Daoy (cell line): ENCODE measurements at regions not wholly inside any gene's neighbourhood (a gene's known extent, or its start where the extent isn't known, plus 50 kb on each side); places are given as distances from the start of the nearest gene placed in this dataset.

Experiments
- DNase-seq: peaks from one replicate; pipeline ENCODE4 v3.0.0-alpha.2; 2015; ENCODE audit warnings: low read depth

GRCh38 chr10:7507887-7508726 is 97.3 kb upstream of the SFMBT2 start:
- DNase-seq = no peak

- DNase-seq = no peak
Measured at GRCh38 chr10:7506571-7506970, 95.7 kb upstream of the SFMBT2 start.

DNA sequence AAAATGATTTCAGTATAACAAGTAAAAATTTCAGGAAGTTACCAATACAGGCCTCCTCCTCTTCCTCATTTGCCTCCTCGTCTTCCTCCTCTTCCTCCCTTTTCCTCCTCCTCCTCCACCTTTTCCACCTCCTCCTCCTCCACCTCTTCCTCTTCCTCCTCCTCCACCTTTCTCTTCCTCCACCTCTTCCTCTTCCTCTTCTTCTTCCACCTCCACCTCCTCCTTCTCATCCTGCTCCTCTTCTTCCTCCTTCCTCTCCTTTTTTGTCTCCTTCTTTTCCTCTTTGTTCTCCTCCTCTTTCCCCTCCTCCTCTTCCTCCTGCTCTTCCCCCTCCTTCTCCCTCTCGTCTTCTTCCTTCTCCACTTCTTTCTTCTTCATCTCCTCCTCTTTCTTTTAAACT is 94.4 kb upstream of the SFMBT2 start:
- DNase-seq = no peak

DNA sequence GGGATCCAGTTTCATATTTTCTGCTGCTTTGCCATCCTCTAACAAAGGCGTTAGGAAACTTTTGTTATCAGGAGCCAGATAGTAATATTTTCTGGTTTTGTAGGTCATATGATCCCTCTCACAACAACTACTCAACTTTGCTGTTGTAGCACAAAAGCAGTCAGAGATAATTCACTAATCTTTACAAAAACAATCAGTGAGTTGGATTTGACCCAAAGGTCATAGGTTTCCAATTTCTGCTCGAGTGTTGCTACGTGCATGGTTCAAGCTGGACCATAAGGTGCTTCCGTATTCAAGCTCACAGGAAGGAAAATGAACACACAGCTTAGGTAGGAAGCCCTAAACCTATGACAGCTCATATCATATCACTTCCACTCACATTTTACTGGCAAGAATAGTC is 92.4 kb upstream of the SFMBT2 start:
- DNase-seq = no peak

DNA sequence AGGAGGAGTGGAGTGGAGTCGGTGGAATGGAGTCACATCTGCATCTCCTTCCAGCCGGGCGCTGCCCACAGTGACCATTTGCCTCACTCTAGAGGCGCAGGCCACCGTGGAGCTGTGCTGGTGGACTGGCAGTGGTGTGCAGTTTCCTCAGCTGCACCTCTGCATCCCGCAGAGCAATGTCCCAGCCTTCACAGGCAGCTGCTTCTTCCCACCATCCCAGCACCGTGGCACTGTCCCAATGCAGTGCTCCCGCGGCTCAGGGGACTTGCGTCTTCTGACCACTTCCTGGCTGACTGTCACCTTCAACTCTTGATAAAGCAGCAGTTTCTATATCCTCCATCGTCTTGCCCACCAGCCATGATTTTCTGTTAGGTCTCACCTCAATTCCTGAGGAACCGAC is 90.3 kb upstream of the SFMBT2 start:
- no peak for DNase-seq

DNA sequence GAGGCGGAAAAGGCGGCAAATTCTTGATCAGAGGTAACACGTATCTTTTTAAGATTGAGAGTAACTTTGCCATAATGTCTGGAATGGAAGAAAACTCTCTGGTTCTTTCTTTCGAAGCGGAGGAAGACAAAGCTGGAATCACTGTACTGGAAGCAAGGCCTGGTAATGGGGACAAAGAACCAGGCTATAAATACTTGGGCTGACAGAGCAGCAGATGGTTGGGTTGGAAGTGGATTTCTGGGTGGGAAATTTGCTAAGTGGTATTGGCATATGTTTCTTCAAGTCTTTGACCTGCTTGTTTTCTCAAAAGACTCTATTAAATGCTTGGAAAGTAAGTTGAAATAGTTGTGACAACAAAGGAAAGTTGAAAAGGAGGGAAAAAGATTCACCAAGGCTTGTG is 87.3 kb upstream of the SFMBT2 start:
- no peak for DNase-seq

DNA sequence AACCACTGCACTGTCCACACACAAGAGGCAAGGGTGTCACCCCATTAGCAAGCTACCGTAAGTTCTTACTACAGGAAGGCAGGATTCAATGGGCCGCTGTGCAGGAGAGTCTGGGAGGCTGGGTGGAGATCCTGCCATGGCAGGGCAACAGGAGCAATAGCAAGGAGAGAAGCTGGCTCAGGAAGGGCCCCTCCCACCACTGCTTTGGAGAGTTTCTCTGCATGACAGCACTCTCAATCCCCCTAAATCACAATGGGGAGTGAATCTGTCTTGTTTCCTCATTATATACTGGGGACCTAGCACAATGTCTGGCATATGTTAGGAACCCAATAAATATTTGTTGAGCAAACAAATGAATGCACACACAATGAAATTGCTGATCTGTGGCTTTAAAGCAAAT is 83.2 kb upstream of the SFMBT2 start:
- DNase-seq = no peak

DNA sequence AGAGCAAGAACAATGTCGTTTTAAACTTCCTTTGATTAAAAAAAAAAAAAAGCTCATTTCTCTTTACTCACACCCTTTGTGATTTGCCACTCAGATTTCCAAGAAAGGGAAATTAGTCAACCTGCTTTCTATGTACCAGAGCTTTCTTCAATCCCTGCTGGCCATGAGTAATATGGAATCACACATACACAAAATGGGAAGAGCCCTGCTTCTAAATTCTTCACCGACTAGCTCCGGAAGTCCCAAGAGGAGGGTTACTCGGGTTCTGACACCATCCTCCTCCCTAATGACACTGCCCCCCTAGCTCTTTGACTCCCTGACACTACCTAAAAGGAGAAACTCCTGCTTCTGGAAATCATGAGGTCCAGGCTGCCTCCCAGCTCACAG is 81.8 kb upstream of the SFMBT2 start:
- no peak for DNase-seq

DNA sequence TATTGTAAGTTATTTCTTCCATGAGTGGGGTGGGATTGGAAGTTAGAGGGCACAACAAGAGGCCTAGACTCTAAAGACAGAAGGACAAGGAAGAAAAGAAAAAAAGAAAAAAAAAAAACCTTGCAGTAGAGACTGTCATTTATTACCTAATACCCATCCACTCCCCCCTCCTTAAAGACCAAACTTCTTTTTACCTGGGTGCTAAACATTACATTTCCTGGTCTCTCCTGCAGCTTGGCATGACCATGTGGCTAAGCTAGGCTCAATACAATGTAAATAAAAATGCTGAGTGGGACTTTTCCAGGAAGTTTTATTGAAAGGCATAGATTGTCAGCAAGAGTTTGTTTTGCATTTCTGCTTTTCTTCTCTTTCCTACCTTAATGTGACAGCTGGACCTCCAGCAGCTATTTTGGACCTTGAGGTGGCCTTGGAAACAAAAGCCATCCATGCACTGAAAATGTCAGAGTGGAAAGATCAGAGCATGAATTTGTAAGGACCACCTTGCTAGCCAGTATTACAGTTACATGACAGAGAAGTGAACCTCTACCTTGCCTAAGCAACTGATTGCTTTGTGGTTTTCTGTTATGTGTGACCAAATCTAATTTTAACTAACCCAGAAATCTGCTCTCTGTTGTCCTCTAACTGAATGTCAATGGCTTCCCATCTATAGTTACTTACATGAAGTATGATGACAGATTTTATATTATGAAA is 81.3 kb upstream of the SFMBT2 start:
- no peak for DNase-seq

DNA sequence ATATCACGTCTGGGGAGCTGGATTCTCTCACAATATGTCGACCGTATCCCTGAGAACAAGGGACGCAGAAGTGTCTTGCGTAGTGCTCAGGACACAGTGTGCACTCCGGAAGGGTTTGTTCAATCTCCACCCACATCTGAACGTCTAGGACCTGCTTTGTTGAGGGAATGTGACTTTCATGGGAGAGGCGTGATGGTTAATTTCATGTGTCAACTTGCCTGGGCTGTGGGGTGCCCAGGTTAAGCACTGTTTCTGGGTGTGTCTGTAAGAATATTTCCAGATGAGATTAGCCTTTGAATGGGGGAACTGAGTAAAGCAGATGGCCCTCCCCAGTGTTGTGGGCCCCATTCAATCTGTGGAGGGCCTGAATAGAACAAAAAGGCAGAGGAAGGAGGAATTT is 80.4 kb upstream of the SFMBT2 start:
- DNase-seq = no peak

GRCh38 chr10:7488418-7488829 is 77.6 kb upstream of the SFMBT2 start:
- peak; percentile 22 for DNase-seq

GRCh38 chr10:7487528-7487927 is 76.7 kb upstream of the SFMBT2 start:
- DNase-seq = no peak

GRCh38 chr10:7486528-7486927 is 75.7 kb upstream of the SFMBT2 start:
- DNase-seq = no peak

DNA sequence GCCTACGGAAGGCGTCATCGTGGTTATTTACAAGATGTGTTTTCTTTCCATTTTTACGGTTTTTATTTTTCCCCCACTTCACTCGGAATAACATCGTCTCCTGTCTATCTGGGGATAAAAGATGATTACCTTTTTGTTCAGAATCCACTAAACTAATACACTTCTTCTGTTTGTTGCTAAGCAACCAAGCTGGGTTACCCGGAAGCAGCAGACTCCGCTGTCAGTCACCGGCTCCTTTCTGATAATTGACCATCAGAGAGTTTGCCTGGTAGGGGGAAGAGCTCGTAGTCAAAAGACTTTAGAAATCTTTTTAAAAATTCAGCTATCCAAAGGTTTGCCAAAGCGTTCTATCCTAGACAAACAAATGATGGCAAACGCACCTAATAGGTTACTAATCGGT is 75.0 kb upstream of the SFMBT2 start:
- DNase-seq = no peak

GRCh38 chr10:7485244-7485556 is 74.4 kb upstream of the SFMBT2 start:
- no peak for DNase-seq

DNA sequence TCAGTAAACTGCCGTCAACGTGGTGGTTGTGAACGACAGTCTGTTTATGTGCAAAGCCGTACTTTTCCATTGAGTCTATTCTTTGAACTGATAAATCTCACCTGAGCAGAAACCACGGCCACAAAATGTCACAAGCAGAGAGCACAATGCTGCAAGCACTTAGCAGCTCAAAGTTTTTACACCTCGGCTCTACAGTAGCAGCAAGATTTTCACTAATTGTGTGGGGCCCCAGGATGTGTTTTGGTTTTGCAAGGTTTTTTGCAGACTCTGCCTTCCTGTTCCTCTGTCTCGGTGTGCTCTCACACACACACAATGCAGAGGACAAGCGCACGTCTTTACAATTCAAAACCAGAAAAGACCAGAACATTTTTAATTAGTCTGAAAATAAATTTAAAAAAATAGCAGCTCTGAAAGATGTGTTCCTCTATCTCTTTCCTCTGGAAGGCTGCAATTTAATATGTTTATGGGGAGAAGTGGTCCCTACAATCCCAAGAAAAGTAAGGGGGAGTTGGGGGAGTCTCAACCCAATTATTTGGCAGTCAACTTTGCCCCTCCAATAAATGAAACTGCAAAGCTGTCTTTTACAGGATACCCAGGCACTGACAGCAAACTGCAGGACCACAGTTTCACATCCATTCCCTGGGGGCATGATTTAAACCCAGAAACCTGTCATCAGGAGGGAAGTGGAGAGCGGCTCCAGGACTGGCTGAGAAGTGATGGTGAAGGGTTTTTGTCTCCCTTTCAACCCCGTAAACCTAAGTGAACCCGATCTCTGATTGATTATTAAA is 73.8 kb upstream of the SFMBT2 start:
- DNase-seq = no peak

GRCh38 chr10:7483848-7484247 is 73.0 kb upstream of the SFMBT2 start:
- DNase-seq = no peak

- DNase-seq = no peak
Measured at GRCh38 chr10:7482992-7483391, 72.2 kb upstream of the SFMBT2 start.

DNA sequence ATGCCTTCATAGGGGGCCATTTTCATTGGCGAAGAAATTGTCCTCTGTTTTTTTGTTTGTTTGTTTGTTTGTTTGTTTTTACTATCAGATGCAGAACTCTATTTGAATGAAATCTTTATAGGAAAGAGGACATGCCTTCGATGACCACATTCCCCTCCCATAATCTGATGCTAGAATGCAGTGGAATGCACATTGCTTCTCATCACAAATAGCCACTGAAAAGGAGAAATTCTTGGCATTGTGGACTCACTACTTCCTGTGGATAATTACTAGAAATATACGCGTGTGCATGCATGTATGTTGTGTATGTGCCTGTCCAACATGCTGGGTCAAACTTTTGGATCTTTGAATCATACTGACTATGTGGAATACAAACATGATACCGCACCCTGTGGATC is 70.5 kb upstream of the SFMBT2 start:
- DNase-seq = no peak

- DNase-seq = no peak
Measured at GRCh38 chr10:7480742-7481367, 70.0 kb upstream of the SFMBT2 start.

- no peak for DNase-seq
Measured at GRCh38 chr10:7479861-7480598, 69.2 kb upstream of the SFMBT2 start.
